Activated CD4-positive, alpha-beta memory T cell treated with anti-CD3 and anti-CD28 coated beads for 36 hours (primary cell): ENCODE measurements at regions not wholly inside any gene's neighbourhood (a gene's known extent, or its start where the extent isn't known, plus 50 kb on each side); places are given as distances from the start of the nearest gene placed in this dataset.

ENCODE experiments used
- CTCF ChIA-PET: fragments of 350-600 bp; sonication (Branson Sonifier 250); formaldehyde crosslinking; loops from one replicate; lab custom pipeline; 2021; ENCODE audit warnings: antibody characterized with exemption, inconsistent platforms; lab: Charles Lee
- POLR2A ChIA-PET: fragments of 350-600 bp; sonication (Branson Sonifier 250); formaldehyde crosslinking; loops from one replicate; lab custom pipeline; 2021; ENCODE audit warnings: antibody characterized with exemption; lab: Charles Lee
- DNase-seq: peaks from one replicate; pipeline ENCODE4 v3.0.0-alpha.2; 2020
- H3K27ac Mint-ChIP-seq: one replicate; pipeline ENCODE4 v1.8.0; 2021; ENCODE audit warnings: mixed read lengths
- H3K27me3 Mint-ChIP-seq: one replicate; pipeline ENCODE4 v1.8.0; 2021; ENCODE audit warnings: mixed read lengths
- H3K36me3 Mint-ChIP-seq: one replicate; pipeline ENCODE4 v1.8.0; 2021; ENCODE audit warnings: mixed read lengths
- H3K4me1 Mint-ChIP-seq: one replicate; pipeline ENCODE4 v1.8.0; 2021; ENCODE audit warnings: low read depth, mixed read lengths
- H3K4me3 Mint-ChIP-seq: one replicate; pipeline ENCODE4 v1.8.0; 2021; ENCODE audit warnings: mild to moderate bottlenecking, mixed read lengths
- H3K9me3 Mint-ChIP-seq: one replicate; pipeline ENCODE4 v1.8.0; 2021; ENCODE audit warnings: mixed read lengths
- intact Hi-C: fragments of 100-400 bp; cut with micrococcal nuclease; formaldehyde crosslinking; loops from one replicate; pipeline ENCODE4 v1.15.1; 2023

DNA sequence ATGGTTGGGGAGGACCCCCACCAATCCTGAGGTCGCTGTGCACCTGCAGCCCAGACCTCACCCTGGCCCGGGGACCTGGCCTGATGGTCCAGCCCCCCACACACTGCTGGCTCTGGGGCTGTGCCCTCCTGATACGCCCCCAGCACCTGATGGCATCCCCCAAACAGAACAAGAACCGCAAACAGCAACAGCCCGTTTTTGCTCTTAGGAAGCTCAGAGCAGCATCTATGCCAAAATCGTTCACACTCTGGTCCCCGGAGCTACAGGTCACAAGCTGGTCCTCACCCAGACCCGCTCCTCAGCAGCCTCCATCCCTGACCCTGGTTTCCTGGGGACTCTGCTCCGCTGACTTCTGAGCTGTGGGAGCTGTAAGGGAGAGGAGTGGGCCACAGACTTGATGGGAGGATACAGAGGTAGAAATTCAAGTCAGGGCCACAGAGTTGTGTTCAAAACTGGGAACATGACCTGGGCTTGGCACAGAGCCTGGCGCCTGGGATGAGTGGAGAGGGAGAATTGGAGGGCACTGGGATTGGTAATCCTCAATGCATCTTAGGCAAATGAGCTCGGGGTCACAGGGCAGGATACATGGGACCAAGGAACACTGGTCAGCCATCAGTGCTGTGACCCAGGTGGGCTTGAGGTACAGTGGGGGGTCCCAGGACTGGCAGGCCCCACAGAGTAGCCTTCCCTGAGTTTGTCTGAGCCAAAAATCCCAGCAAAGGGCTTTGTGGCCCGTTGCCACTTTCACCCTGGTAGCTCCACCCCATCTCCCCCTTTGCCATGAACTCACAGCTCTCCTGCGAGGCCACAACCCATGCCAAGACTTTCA, 170.9 kb upstream of the RTL1 start:
- ChIA-PET CTCF (no interaction called here), POLR2A (no interaction called here)
- no peak for DNase-seq
- H3K27ac Mint-ChIP-seq: no peak overlapping the region
- intact Hi-C loops: no loop called here
- H3K4me1 Mint-ChIP-seq: no peaks in the 10 kb centered on the region
- no peaks in the 10 kb centered on the region for H3K36me3 Mint-ChIP-seq
- no peak overlapping the region for H3K4me3 Mint-ChIP-seq
- peaks cover 28% of the 10 kb centered on the region for H3K27me3 Mint-ChIP-seq
- no peaks in the 10 kb centered on the region for H3K9me3 Mint-ChIP-seq

DNA sequence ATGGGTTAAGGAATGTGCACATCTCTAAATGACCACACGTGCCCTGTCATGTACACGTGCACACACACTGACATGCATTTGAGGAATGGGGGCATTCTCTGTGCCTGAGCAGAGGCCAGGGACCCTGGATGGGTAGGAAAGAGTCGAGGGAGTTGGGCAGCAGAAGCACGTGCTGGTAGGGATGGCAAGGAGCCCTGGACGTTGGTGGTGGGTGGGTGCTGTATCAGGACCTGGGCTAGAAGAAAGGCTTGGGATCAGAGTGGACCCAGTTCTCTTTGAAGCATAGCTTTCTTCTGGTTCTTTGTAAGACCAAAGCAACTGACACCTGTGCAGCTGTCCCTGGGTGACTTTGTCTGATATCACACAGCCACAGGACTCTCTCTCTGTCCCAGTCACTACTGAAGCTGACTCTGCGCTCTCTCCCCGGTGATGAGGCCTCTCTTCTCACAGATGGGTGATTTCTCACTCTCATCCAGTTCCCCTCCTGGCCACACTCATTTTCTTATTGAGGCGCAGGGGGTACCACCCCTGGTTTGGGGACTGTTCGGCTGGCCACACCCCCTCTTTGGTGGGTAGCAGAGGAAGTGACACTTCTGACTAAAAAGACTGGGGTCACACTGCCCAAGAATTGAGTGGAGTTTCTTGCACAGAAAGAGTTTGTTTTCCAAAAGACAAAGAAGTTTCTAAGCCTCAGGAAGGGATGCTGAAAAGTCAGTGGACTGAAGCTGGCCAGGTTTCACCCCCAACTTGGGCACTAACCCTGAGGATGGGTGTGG, 171.7 kb upstream of the RTL1 start:
- Mint-ChIP-seq H3K4me3 (no peak overlapping the region), H3K9me3 (no peaks in the 10 kb centered on the region), H3K36me3 (no peaks in the 10 kb centered on the region), H3K27ac (no peak overlapping the region), H3K4me1 (no peaks in the 10 kb centered on the region), H3K27me3 (peaks cover 33% of the 10 kb centered on the region)
- peak; percentile 10 for DNase-seq
- POLR2A ChIA-PET: no interaction called here
- intact Hi-C loops: no loop called here
- CTCF ChIA-PET: no interaction called here

DNA sequence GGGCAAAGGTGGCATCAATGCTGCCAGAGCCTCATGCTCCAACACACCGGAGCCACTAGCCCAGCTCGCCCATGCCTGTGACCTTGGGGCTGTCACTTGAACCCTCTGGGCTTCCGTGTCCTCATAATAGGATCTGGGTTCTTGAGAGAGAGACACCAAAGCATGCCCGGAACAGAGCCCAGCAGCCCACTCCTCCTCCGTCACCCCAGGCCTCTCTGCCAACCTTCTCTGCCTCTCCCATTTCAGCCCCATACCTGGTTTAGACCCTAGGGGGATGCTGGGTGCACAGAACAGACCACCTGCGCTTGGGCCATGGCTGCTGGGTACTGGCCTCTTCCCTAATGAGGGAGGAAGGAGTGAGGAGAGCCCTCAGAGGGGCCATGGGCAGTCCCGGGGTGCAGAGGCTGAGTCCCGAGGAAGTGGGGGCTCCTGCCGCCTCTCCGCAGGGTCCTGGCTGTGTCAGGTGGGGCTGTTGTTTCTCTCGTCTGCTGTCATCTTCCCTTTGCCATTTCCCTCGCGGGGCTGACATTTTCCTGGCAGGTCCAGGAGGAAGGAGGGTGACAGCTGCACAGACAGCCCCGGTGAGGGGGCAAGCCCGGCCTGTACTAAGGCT, 172.4 kb upstream of the RTL1 start:
- intact Hi-C loops: no loop called here
- no peak for DNase-seq
- Mint-ChIP-seq H3K27ac (no peak overlapping the region), H3K27me3 (peaks cover 30% of the 10 kb centered on the region), H3K36me3 (no peaks in the 10 kb centered on the region), H3K4me1 (no peaks in the 10 kb centered on the region), H3K4me3 (no peak overlapping the region), H3K9me3 (no peaks in the 10 kb centered on the region)
- CTCF ChIA-PET: no interaction called here
- POLR2A ChIA-PET: no interaction called here

DNA sequence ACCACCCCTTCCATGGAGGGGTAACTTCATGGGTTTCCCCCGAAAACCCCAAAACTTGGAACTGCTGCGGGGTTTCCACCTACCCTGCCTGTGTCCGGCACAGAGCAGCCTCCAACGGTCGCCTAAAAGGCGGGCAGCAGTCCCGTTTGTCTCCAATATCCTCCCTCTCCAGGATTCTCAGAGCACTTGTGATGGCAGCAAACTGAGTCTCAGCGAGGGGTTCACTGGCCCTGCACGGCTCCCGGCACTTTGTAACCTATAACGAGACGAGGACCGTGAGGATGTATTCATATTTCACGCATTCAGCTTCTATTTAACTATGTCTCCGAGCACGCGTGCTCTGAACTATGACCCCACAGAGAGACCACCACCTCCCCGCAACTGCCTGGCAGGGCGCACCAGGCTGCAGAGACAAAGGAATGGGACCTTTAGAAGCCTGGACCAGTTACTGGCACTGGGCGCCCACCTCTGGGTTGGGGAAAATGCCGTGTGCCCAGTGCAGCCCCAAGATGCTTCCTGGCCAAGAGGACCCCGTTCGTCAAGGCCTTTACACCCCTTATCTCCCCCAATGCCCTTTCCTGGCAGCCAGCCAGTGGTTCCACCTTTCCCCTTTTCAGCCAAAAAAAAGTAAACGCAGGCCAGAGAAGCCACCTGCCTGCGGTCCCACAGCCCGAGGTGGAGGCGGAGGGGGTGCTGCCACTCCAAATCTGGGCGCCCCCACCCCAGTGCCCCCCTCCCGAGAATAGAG, 173.1 kb upstream of the RTL1 start:
- Mint-ChIP-seq H3K27me3 (peaks cover 30% of the 10 kb centered on the region), H3K4me1 (no peaks in the 10 kb centered on the region), H3K4me3 (no peak overlapping the region), H3K9me3 (no peaks in the 10 kb centered on the region), H3K27ac (no peak overlapping the region), H3K36me3 (no peaks in the 10 kb centered on the region)
- POLR2A ChIA-PET: no interaction called here
- CTCF ChIA-PET: no interaction called here
- intact Hi-C loops: no loop called here
- DNase-seq: no peak

DNA sequence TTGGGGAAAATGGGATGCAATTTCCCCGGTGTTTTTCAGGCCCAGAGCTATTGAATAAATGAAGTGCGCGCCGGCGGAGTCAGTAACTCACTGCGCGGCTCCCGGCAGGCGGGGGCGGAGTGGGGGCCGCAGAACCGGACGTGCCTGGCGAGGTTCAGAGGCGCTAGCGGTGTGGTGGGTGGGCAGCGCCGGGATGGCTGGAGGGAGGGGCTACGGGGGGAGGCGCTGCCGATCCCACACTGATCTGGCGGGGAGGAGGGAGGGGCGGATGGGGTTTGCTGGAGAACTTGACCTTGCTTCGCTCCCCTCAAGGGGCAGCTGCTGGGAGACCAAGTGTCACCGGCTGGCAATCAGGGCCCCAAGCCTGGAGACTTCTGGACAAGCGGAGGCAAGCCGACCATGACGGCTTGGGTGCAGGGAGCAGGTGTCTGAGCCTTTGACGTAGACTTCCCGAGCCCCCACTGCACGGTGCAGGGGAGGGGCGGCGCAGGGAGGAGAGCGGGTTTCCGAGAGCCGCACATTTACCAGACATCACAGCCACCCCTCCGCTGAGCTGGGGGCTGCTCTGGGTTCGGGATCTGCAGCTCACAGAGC, 174.1 kb upstream of the RTL1 start:
- H3K36me3 Mint-ChIP-seq: no peaks in the 10 kb centered on the region
- no peaks in the 10 kb centered on the region for H3K9me3 Mint-ChIP-seq
- CTCF ChIA-PET: no interaction called here

DNA sequence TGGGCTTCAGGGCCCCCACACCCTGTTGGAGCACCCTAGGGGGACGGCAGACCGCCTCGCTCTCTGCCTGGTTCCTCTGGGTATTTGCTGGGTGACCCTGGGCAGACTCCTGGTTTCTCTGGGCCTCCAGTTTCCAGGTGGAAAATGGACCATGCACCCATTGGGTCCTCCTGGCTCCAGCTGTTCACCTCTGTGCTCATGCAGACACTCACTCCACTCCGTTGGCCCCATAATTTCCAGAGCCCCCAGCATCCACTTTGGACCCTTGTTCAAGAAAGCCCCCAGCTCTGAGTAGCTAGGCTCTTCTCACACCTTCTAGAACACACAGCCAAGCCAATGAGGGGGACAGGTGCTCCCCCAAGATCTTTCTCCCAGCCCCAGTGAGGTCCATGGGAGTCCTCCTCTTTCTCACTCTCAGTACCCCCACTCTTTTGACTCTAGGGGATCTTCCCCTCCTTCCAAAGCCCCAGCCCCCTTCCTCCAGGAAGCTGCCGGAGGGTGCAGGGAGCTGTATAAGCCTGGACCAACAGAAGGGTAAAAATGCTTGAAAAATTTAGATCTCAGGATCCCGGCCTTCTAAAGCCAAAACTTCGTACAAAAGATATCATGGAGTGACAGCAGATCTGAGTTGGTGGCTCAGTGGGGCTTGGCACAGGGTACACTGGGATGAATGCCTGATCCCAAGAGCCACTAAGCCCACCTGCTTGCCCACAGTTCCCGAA, 174.8 kb upstream of the RTL1 start:
- intact Hi-C loops: no loop called here
- Mint-ChIP-seq H3K9me3 (no peaks in the 10 kb centered on the region), H3K4me3 (no peak overlapping the region), H3K27me3 (peaks cover 32% of the 10 kb centered on the region), H3K36me3 (no peaks in the 10 kb centered on the region), H3K27ac (no peak overlapping the region), H3K4me1 (no peaks in the 10 kb centered on the region)
- ChIA-PET CTCF (no interaction called here), POLR2A (no interaction called here)
- DNase-seq: no peak

More for the DNA sequence above, 174.1 kb upstream of the RTL1 start:
- Mint-ChIP-seq H3K4me1 (no peaks in the 10 kb centered on the region), H3K27ac (no peak overlapping the region), H3K27me3 (peaks cover 30% of the 10 kb centered on the region), H3K4me3 (no peak overlapping the region)
- no peak for DNase-seq
- intact Hi-C loops: no loop called here
- POLR2A ChIA-PET: no interaction called here

DNA sequence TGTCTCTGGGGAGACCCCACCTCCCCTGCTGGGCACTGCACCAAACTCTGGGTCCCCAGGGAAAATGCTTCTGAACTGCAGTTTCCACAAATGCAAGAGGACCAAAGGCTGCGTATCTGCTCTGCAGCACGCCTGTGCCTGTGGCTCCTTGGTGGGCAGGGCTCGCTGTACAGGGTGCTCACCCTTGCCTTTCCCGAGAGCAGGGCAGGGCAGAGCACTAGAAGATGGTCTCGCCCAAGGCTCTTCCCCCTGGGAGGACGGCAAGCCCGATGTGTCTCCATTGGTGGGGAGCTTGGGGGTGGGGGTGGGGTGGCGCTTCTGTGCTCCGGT, 175.3 kb upstream of the RTL1 start:
- H3K36me3 Mint-ChIP-seq: no peaks in the 10 kb centered on the region
- H3K27me3 Mint-ChIP-seq: peaks cover 32% of the 10 kb centered on the region
- H3K9me3 Mint-ChIP-seq: no peaks in the 10 kb centered on the region
- H3K4me3 Mint-ChIP-seq: no peak overlapping the region
- no peak for DNase-seq
- no peak overlapping the region for H3K27ac Mint-ChIP-seq
- CTCF ChIA-PET: no interaction called here
- no peaks in the 10 kb centered on the region for H3K4me1 Mint-ChIP-seq
- intact Hi-C loops: no loop called here
- POLR2A ChIA-PET: no interaction called here

DNA sequence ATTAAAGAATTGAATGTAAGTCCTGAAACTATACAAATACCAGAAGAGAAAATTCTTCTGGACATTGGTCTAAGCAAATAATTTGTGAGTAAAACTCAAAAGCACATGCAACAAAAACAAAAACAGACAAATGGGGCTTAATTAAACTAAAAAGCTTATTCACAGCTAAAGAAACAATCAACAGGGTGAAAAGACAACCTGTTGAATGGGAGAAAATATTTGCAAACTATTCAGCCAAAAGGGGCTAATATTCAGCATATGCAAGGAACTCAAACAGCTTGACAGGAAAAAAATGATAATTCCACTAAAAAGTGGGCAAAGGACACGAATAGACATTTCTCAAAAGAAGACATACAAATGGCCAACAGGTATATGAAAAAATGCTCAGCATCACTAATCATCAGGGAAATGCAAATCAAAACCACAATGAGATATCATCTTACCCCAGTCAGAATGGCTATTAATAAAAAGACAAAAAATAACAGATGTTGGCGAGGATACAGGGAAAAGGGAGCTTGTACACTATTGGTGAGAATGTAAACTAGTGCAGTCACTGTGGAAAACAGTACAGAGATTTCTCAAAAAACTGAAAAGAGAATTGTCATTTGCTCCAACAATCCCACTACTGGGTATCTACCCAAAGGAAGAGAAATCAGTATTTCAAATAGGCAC, 177.5 kb upstream of the RTL1 start:
- no peaks in the 10 kb centered on the region for H3K9me3 Mint-ChIP-seq
- no peak for DNase-seq
- POLR2A ChIA-PET: no interaction called here
- H3K4me3 Mint-ChIP-seq: no peak overlapping the region
- no peak overlapping the region for H3K27ac Mint-ChIP-seq
- peaks cover 27% of the 10 kb centered on the region for H3K27me3 Mint-ChIP-seq
- intact Hi-C loops: no loop called here
- no peaks in the 10 kb centered on the region for H3K36me3 Mint-ChIP-seq
- CTCF ChIA-PET: no interaction called here
- H3K4me1 Mint-ChIP-seq: no peaks in the 10 kb centered on the region

DNA sequence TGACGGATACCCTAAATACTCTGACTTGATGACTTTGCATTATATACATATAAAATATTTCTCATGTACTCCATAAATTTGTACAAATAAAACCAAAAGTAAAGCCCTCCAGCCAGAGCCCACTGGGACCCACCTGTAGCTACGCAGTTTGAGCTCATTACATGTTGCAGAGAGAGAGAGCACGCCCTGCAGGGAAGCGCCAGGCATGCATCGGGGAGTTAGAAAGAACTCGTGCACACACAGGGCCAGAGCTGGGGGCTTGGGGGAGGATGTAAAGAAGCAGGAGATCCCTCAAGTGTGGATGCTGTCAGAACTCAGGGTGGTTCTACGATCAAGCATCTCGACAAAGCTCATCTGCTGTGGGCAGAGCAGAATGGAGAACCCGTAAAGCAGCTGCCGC, 178.5 kb upstream of the RTL1 start:
- DNase-seq: no peak
- no peaks in the 10 kb centered on the region for H3K9me3 Mint-ChIP-seq
- no peaks in the 10 kb centered on the region for H3K4me1 Mint-ChIP-seq
- CTCF ChIA-PET: no interaction called here
- H3K27ac Mint-ChIP-seq: no peak overlapping the region
- H3K4me3 Mint-ChIP-seq: no peak overlapping the region
- POLR2A ChIA-PET: no interaction called here
- intact Hi-C loops: no loop called here
- H3K36me3 Mint-ChIP-seq: no peaks in the 10 kb centered on the region
- peaks cover 23% of the 10 kb centered on the region for H3K27me3 Mint-ChIP-seq

DNA sequence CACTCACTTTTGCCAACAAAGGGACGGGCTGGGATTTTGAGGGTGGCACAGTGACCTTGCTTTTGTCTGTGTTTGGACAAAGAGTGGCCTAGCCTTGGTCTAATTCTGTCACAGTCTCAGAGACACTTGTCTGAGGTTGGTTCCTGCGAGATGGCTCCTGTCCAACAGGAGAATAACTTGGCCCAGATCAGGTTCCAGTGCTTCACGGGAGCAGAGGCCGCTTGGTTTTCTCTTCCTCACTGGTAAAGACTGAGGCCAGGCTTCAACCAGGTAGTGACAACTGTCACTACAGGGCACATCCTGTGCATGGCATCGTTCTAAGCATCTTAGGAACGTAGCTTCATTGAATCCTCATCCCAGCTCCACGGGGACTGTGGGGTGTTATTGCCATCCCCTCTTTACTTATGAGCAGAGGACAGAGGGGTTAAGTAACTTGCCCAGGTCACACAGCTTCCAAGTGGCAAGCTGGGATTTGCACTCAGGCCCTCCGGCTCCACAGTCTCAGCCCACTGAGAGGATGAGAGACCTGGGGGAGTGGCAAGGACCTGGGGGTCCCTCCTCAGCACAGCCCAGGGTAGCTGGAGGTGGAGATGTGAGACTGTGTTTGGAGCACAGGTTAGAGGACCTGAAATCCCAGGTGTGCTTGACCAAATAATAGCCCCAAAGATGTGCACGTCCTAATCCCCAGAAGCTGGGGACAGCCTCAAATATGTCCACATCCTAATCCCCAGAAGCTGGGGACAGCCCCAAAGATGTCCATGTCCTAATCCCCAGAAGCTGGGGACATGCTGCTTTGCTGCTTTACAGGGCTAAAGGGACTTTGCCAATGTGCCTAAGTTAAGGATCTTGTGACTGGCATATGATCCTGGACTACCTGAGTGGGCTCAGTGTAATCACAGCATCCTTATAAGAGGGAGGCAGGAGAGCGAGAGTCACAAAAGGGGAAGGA, 179.2 kb upstream of the RTL1 start:
- no peaks in the 10 kb centered on the region for H3K9me3 Mint-ChIP-seq
- intact Hi-C loops: no loop called here
- no peaks in the 10 kb centered on the region for H3K4me1 Mint-ChIP-seq
- ChIA-PET CTCF (no interaction called here), POLR2A (no interaction called here)
- DNase-seq: no peak
- H3K27me3 Mint-ChIP-seq: peaks cover 22% of the 10 kb centered on the region
- H3K4me3 Mint-ChIP-seq: no peak overlapping the region
- no peaks in the 10 kb centered on the region for H3K36me3 Mint-ChIP-seq
- H3K27ac Mint-ChIP-seq: no peak overlapping the region
